H1 (cell line): ENCODE measurements at regions not wholly inside any gene's neighbourhood (a gene's known extent, or its start where the extent isn't known, plus 50 kb on each side); places are given as distances from the start of the nearest gene placed in this dataset.

Source experiments
- GABPA ChIP-seq: IDR thresholded peaks from 2 replicates; pipeline ENCODE4 v1.6.1; 2011; ENCODE audit warnings: mild to moderate bottlenecking, low read length, moderate library complexity, borderline replicate concordance; ENCODE audit not compliant: insufficient read depth
- JUND ChIP-seq: IDR thresholded peaks from 2 replicates; pipeline ENCODE4 v1.6.1; 2011; ENCODE audit warnings: mild to moderate bottlenecking, improper control_type of control experiment, low read length

GRCh38 chr22:49017482-49018329 is 810.0 kb downstream of the BRD1 start (continued):
- TF ChIP-seq GABPA = no peak
- no peak for TF ChIP-seq JUND
